DMS 273 (cell line): ENCODE measurements at regions not wholly inside any gene's neighbourhood (a gene's known extent, or its start where the extent isn't known, plus 50 kb on each side); places are given as distances from the start of the nearest gene placed in this dataset.
"Not testable (repeated sequence)": the region's sequence is repeated elsewhere in the genome, so short reads cannot be mapped to it uniquely, and the experiment has no call there.

Experiments
- DNase-seq: peaks from one replicate; lab custom pipeline; 2025; ENCODE audit not compliant: unreplicated experiment; lab: John Stamatoyannopoulos, UW

DNA sequence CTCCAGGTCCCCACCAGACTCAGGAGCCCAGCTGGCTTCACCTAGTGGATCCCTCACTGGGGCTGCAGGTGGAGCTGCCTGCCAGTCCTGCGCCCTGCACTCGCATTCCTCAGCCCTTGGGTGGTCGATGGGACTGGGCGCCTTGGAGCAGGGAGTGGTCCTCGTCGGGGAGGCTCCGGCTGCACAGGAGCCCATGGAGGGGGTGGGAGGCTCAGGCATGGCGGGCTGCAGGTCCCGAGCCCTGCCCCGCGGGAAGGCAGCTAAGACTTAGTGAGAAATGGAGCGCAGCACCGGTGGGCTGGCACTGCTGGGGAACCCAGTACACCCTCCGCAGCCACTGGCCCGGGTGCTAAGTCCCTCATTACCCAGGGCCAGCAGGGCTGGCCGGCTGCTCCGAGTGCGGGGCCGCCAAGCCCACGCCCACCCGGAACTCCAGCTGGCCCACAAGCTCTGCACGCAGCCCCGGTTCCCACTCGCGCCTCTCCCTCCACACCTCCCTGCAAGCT, 203.4 kb downstream of the DSC3 start:
- DNase-seq = not testable (repeated sequence)

DNA sequence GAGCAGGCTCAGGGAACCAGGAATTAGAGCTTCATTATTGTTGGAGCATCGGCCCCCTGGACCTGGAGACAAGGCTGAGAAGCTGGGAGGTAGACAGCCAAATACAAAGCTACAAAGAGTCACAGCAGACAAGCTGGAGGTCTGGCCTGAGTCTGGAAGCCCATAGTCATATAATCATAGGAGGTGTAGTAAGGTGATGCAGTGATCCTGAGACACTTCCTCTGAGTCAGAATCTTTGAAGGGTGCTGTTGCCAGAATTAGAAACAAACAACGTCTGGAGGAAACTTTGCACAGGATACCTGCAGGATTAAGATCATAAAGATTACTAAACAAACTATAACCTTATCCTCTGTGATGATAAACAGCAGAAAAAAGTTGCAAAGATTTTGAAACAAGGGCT, 213.8 kb downstream of the DSC3 start:
- DNase-seq = no peak

DNA sequence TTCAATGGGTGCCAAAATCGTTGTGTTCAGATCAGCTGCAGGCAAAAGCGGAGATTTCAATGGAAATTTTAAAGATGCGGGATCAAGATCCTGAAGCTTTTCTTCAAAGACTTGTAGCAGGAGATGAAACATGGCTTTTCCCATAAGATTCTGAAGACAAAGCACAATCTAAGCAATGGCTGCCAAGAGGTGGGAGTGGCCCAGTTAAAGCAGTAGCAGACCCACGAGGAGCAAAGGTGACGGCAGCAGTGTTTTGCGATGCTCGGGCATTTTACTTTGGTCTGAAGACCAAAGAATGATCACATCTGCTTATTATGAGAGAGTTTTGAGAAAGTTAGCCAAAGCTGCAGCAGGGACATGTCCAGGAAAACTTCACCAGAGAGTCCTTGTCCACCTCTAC, 222.9 kb downstream of the DSC3 start:
- DNase-seq = no peak

DNA sequence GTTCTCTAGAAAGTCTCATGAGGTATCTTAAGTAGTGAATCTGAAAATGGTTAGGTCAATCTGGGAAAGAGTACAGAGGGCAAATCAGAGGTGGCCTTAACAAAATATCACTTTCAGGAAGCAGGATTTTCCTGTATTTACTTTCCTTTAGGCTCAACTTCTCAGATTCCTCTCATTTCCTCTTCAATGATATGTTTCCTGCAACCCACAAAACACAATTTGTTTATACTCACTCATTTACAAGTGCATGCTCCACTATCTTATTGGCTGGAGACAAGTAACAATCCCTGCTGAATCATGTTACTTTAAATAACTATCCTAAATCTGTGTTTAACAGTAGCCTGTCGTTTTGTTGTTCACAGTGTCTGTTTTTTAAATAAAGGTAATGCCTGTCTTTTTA, 228.1 kb downstream of the DSC3 start:
- no peak for DNase-seq

DNA sequence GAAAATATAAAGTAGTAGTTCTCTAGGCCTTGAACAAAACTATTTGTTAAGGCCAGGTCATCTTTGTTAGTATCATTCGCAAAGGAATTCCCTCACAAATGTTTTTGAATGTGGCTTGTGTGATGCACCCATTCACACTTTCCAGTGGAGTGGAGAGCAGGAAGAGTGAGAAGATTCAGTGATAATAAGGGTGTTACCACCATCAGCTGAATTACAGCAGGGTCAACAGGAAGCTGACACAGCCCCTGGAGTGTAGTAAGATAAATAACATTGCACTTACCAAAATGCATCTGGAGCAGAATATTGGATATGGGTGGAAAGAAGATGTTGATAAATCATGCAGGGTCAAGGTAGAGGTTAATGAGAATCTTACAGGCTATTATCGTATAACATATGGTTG, 231.0 kb downstream of the DSC3 start:
- no peak for DNase-seq

- no peak for DNase-seq
These were observed 232.0 kb downstream of the DSC3 start for GRCh38 chr18:30810580-30810979.

GRCh38 chr18:30806823-30807222, 235.7 kb downstream of the DSC3 start:
- DNase-seq = no peak

- DNase-seq = no peak
These were observed 241.7 kb downstream of the DSC3 start for GRCh38 chr18:30800800-30801199.

- no peak for DNase-seq
These were observed 250.5 kb downstream of the DSC3 start for GRCh38 chr18:30792051-30792450.

DNA sequence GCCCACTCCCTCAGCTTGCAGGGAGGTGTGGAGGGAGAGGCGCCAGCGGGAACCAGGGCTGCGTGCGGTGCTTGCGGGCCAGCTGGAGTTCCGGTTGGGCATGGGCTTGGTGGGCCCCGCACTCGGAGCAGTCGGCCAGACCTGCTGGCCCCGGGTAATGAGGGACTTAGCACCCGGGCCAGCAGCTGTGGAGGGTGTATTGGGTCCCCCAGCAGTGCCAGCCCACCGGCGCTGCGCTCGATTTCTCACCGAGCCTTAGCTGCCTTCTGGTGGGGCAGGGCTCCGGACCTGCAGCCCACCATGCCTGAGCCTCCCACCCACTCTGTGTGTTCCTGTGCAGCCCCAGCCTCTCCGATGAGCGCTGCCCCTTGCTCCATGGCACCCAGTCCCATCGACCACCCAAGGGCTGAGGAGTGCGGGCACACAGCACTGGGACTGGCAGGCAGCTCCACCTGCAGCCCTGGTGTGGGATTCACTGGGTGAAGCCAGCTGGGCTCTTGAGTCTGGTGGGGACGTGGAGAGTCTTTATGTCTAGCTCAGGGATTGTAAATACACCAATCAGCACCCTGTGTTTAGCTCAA, 254.0 kb downstream of the DSC3 start:
- not testable (repeated sequence) for DNase-seq

DNA sequence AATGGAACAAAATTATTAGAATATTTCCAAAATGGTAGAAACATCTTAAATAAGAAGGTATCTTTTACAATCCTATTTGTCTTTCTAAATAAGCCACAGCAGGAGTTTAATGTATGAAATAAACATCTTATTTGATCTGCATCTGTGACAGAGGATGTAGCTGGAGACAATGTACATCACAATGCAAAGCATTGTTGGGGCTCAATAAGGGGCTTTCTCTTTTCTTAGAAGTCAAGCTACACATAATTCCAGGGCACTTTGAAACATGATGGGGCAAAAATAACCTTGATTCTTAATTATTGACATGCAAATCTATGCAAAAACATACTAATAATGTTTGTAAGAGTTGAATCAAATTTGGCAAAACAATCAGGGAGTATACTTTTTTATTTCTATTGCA, 255.1 kb downstream of the DSC3 start:
- no peak for DNase-seq

DNA sequence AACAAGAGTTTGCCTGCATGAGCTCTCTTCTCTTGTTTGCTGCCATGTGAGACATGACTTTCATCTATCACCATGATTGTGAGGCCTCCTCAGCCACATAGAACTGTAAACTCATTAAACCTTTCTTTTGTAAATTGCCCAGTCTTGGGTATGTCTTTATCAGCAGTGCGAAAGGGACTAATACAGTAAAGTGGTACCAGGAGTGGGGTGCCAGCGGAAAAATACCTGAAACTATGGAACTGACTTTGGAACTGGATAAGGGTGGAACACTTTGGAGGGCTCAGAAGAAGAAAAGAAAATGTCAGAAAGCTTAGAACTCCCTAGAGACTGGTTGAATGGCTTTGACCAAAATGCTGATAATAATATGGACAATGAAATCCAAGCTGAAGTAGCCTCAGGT, 260.9 kb downstream of the DSC3 start:
- DNase-seq = no peak

- DNase-seq = no peak
These were observed 266.9 kb downstream of the DSC3 start for GRCh38 chr18:30775629-30776028.

DNA sequence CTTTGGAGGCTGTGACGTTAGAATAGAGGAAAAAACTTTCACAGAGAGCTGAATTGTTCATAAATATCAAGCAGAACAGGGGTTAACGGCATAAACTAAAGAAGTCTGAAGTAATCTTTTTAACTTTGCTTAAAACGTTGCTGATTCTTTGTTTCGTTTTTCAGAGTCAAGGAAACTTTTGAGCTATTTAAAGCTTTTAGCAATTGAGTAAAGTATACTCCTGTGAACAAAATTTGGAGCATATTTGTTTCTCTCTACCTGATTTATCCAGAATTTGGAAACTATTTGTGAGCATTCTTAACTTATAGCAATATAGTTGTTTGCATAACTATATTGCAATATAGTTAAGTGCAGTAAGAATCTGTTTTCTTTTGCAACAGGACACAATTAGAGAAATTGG, 270.4 kb downstream of the DSC3 start:
- DNase-seq = not testable (repeated sequence)

- no peak for DNase-seq
These were observed 276.5 kb downstream of the DSC3 start for GRCh38 chr18:30766053-30766452.

GRCh38 chr18:30765247-30765646, 277.3 kb downstream of the DSC3 start:
- no peak for DNase-seq

GRCh38 chr18:30763902-30764350, 278.6 kb downstream of the DSC3 start:
- no peak for DNase-seq

DNA sequence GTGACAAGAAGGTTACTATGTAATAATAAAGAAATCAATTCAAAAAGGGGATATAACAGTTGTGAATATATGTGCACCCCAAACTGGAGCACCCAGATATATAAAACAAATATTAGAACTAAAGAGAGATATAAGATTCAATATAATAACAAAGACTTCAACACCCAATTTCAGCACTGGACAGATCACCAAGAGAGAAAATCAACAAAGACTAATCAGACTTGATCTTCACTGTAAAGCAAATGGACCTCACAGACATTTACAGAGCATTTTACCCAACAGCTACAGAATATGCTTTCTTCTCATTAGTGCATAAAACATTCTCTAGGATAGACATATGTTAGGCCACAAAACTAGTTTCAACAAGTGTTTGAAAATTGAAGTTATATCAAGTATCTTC, 287.7 kb downstream of the DSC3 start:
- no peak for DNase-seq

DNA sequence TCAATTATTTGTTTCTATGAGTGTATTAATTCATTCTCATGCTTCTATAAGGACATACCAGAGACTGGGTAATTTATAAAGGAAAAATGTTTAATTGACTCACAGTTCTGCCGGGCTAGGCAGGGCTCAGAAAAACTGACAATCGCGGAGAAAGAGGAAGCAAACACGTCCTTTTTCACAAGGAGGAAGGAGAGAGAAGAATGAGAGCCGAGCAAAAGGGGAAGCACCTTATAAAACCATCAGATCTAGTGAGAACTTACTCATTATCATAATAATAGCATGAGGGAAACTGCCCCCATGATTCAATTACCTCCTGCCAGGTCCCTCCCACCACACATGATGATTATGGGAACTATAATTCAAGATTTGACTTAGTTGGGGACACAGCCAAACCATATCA, 294.0 kb downstream of the DSC3 start:
- no peak for DNase-seq

DNA sequence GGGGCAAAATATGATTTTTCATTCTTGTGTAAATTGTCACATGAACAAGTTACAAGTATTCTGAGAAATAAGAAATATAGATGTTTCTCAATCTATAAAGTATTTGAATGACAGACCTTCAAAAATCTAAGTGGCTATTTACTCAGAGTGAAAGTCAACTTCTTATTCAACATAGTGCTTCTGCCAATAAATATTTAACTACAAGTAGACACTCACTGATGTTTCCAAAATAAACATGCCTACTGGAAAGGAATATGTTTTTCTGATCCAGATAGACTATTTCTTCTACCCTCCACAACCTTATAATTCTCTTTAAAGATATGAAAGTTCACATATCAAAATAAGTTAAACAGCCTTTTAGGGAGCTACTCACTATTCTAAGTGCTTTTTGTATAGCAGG, 296.3 kb downstream of the DSC3 start:
- DNase-seq = no peak

- DNase-seq = no peak
These were observed 299.5 kb downstream of the DSC3 start for GRCh38 chr18:30743033-30743432.

GRCh38 chr18:30730915-30731314, 311.6 kb downstream of the DSC3 start:
- no peak for DNase-seq

DNA sequence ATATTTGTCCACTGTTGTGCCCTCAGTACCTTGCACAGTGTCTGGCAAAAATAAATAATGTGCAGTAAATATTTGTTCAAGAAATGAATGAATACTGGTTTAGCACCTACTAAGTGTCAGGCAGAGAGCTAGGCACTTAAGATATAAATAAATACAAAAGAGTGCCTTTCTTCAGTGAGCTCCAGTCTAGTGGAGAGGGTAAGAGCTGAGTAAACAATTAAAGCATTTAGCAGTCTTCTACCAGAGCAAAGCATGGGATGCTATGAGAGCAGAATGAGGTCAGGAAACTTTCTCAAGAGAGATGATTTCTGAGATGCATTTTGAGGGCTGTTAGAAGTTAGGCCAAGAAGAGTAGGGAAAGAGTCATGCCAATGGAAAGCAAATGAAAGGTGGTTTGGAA, 314.7 kb downstream of the DSC3 start:
- no peak for DNase-seq
